Fibroblast of lung (primary cell): ENCODE measurements at regions not wholly inside any gene's neighbourhood (a gene's known extent, or its start where the extent isn't known, plus 50 kb on each side); places are given as distances from the start of the nearest gene placed in this dataset.

Source experiments
- EZH2 ChIP-seq: IDR thresholded peaks from 2 replicates; pipeline ENCODE4 v1.5.1; 2012; ENCODE audit warnings: low read length, control low read depth, mild to moderate bottlenecking; ENCODE audit errors: missing control alignments
- TF ChIP-seq, protein P1 (sequence below), 2 donors: IDR thresholded peaks in 1 of 2; conservative IDR thresholded peaks in 1 of 2; 1 replicate in 1 of 2; 2 replicates in 1 of 2; pipeline ENCODE4 v1.5.1; 2011 to 2012; ENCODE audit warnings: low read length in 2 of 2, control low read depth in 1 of 2, inconsistent platforms in 1 of 2, low read depth in 1 of 2, mild to moderate bottlenecking in 1 of 2

DNA sequence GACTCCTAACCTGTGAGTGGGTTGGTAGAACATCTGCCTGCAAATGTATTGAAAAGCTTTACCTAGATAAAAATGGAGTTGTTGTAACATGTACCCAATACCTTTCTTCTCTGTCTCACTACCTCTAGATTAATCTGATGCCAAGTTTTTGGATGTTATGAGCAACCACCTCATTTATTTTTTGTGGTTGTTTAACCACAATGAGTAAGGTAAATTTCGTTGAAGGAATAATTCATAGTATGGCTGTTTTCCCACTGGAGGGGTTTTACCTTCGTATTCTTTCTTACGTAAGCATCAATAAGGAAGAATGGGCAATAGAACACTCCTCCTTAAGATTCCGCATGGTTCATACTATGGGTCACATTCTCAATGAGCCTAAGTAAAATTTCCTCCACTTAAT lies 165.4 kb downstream of the CDH26 start:
- TF ChIP-seq, protein P1, sequence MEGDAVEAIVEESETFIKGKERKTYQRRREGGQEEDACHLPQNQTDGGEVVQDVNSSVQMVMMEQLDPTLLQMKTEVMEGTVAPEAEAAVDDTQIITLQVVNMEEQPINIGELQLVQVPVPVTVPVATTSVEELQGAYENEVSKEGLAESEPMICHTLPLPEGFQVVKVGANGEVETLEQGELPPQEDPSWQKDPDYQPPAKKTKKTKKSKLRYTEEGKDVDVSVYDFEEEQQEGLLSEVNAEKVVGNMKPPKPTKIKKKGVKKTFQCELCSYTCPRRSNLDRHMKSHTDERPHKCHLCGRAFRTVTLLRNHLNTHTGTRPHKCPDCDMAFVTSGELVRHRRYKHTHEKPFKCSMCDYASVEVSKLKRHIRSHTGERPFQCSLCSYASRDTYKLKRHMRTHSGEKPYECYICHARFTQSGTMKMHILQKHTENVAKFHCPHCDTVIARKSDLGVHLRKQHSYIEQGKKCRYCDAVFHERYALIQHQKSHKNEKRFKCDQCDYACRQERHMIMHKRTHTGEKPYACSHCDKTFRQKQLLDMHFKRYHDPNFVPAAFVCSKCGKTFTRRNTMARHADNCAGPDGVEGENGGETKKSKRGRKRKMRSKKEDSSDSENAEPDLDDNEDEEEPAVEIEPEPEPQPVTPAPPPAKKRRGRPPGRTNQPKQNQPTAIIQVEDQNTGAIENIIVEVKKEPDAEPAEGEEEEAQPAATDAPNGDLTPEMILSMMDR (conservative IDR thresholded peaks at IDR 0.05 in 1 of 2, IDR thresholded peaks at IDR 0.05 in 1 of 2; ENCODE audit: low read depth in 1 of 2, low read length in 2 of 2): no peak
- no peak for TF ChIP-seq EZH2
